Lower lobe of right lung (tissue), 2 donors: ENCODE measurements at regions not wholly inside any gene's neighbourhood (a gene's known extent, or its start where the extent isn't known, plus 50 kb on each side); places are given as distances from the start of the nearest gene placed in this dataset.

Experiments
- ATAC-seq, 2 donors: fragments of 200-7000 bp; cut with Tn5 transposase; one replicate each; pipeline ENCODE4 v1.9.1; 2020 to 2022; ENCODE audit warnings: mild to moderate bottlenecking in 2 of 2, moderate library complexity in 2 of 2
- DNase-seq: peaks from one replicate; pipeline ENCODE4 v3.0.0-alpha.2; 2020
- H3K27ac ChIP-seq: fragments of 200-600 bp; one replicate; pipeline ENCODE4 v1.8.0; 2022
- H3K27me3 ChIP-seq: fragments of 200-600 bp; one replicate; pipeline ENCODE4 v1.8.0; 2022; ENCODE audit warnings: low read depth
- H3K36me3 ChIP-seq: fragments of 200-600 bp; one replicate; pipeline ENCODE4 v1.8.0; 2022; ENCODE audit warnings: mild to moderate bottlenecking
- H3K4me1 ChIP-seq: fragments of 200-600 bp; one replicate; pipeline ENCODE4 v1.8.0; 2022
- H3K4me3 ChIP-seq: fragments of 200-600 bp; one replicate; pipeline ENCODE4 v1.8.0; 2022; ENCODE audit warnings: mild to moderate bottlenecking
- H3K9me3 ChIP-seq: fragments of 200-600 bp; one replicate; pipeline ENCODE4 v1.8.0; 2022
- CTCF ChIP-seq: fragments of 200-600 bp; IDR thresholded peaks from one replicate; pipeline ENCODE4 v1.8.0; 2022; ENCODE audit warnings: antibody characterized with exemption, mild to moderate bottlenecking
- intact Hi-C: fragments of 100-400 bp; cut with DNase I; formaldehyde crosslinking; loops from one replicate; pipeline ENCODE4 v1.11.0; 2022
- donor health status: DM: no; HTN: yes; CAD: no; lungs with severe emphysema.

DNA sequence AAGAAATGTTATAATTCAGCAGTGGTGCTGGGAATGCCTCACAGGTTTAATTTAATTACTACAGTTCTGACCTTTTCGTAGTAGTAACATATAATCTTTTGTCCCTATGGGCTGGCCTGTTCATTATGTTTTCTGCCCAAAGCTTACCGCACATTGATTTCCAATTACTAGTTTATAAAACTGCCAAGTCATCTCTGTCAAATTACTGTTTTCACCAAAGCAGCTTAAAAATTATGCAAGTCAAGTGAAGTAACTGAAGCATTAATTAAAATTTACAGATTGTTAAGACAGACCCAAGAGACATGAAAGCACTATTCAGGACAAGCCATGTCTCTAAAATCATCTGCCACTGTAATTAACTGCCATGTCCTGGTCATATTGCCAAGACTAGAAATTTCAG, 93.9 kb upstream of the FTMT start:
- DNase-seq: no peak
- Histone ChIP-seq H3K27me3 (no peaks in the 10 kb centered on the region), H3K27ac (no peak overlapping the region), H3K36me3 (no peaks in the 10 kb centered on the region), H3K4me1 (no peaks in the 10 kb centered on the region), H3K4me3 (no peak overlapping the region), H3K9me3 (no peaks in the 10 kb centered on the region)
- intact Hi-C loops: no loop called here
- no peak for TF ChIP-seq CTCF
- ATAC-seq: no peak

DNA sequence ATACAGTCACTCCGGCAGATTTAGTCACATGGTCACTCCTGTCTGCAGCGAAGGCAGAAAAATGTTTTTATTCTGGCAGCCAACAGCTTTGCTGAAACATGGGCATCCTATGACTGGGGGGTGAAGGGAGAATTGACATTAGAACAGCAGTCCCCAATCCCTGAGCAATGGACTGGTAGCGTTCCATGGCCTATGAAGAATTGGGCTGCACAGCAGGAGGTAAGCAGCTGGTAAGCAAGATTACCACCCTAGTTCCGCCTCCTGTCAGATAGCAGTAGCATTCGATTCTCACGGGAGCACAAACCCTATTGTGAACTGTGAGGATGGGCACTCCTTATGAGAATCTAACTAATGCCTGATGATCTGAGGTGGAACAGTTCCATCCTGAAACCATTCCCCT, 93.1 kb upstream of the FTMT start:
- no peak for DNase-seq
- H3K4me1 ChIP-seq: no peaks in the 10 kb centered on the region
- TF ChIP-seq CTCF: no peak

GRCh38 chr5:121762426-121762825, 89.3 kb upstream of the FTMT start:
- no peak overlapping the region for H3K4me3 ChIP-seq
- H3K36me3 ChIP-seq: no peaks in the 10 kb centered on the region
- no peaks in the 10 kb centered on the region for H3K27me3 ChIP-seq
- intact Hi-C loops: no loop called here
- no peaks in the 10 kb centered on the region for H3K9me3 ChIP-seq
- H3K27ac ChIP-seq: no peak overlapping the region
- ATAC-seq: no peak
- DNase-seq: no peak
- no peaks in the 10 kb centered on the region for H3K4me1 ChIP-seq
- TF ChIP-seq CTCF: no peak

More for the DNA sequence above, 93.1 kb upstream of the FTMT start:
- ATAC-seq: no peak
- Histone ChIP-seq H3K36me3 (no peaks in the 10 kb centered on the region), H3K4me3 (no peak overlapping the region), H3K27me3 (no peaks in the 10 kb centered on the region), H3K9me3 (no peaks in the 10 kb centered on the region), H3K27ac (no peak overlapping the region)
- intact Hi-C loops: no loop called here

GRCh38 chr5:121763665-121764064, 88.0 kb upstream of the FTMT start:
- ATAC-seq (no peak), DNase-seq (no peak)
- Histone ChIP-seq H3K4me1 (no peaks in the 10 kb centered on the region), H3K27me3 (no peaks in the 10 kb centered on the region), H3K36me3 (no peaks in the 10 kb centered on the region), H3K9me3 (no peaks in the 10 kb centered on the region), H3K27ac (no peak overlapping the region), H3K4me3 (no peak overlapping the region)
- intact Hi-C loops: no loop called here
- TF ChIP-seq CTCF: no peak

- intact Hi-C loops: no loop called here
- Histone ChIP-seq H3K27ac (no peak overlapping the region), H3K4me3 (no peak overlapping the region), H3K4me1 (no peaks in the 10 kb centered on the region), H3K36me3 (no peaks in the 10 kb centered on the region), H3K27me3 (no peaks in the 10 kb centered on the region), H3K9me3 (peaks cover 2% of the 10 kb centered on the region)
- TF ChIP-seq CTCF: no peak
- DNase-seq (no peak), ATAC-seq (no peak)
Measured at GRCh38 chr5:121780406-121780805, 71.3 kb upstream of the FTMT start.

DNA sequence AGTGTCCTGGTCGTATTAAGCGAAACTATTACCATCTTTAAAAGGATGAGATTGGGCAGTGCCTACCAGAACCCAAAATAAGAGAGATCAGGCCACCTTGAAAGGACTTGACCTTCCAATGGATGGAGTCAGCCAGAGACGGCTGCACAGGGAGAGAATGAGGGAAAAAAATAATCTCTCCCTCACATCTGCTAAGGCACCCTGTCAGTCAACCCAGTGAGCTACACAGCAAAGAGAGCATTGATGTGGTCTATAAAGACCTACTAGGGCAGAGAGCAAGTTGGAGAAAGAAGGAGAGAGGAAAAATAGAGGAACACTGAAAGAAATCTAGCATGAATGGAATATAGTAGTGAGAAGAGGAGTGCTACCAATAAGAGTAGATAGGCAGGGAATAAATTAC, 68.0 kb upstream of the FTMT start:
- Histone ChIP-seq H3K36me3 (no peaks in the 10 kb centered on the region), H3K27ac (no peak overlapping the region), H3K27me3 (no peaks in the 10 kb centered on the region), H3K4me1 (no peaks in the 10 kb centered on the region), H3K9me3 (no peaks in the 10 kb centered on the region), H3K4me3 (no peak overlapping the region)
- intact Hi-C loops: no loop called here
- ATAC-seq (no peak), DNase-seq (no peak)
- TF ChIP-seq CTCF: no peak
